AML-193 (cell line): ENCODE measurements at regions not wholly inside any gene's neighbourhood (a gene's known extent, or its start where the extent isn't known, plus 50 kb on each side); places are given as distances from the start of the nearest gene placed in this dataset.
A peak's percentile ranks its signal among the peaks of the same experiment; 100 is the strongest.

Experiments
- DNase-seq, 2 experiments: peaks; one replicate each; lab custom pipeline; 2025; lab: John Stamatoyannopoulos, UW

- no peak for DNase-seq
Measured at GRCh38 chr18:66735933-66736332, 132.0 kb upstream of the CDH19 start.

GRCh38 chr18:66734451-66734850 lies 130.6 kb upstream of the CDH19 start:
- no peak for DNase-seq

GRCh38 chr18:66731890-66732289 lies 128.0 kb upstream of the CDH19 start:
- DNase-seq = no peak

GRCh38 chr18:66729442-66730239 lies 125.8 kb upstream of the CDH19 start:
- DNase-seq = no peak

GRCh38 chr18:66728951-66729350 lies 125.1 kb upstream of the CDH19 start:
- peak in 1 of 2 experiments; percentile 1 for DNase-seq

- peak; percentile 59 to 63 for DNase-seq
Measured at GRCh38 chr18:66727991-66728390, 124.1 kb upstream of the CDH19 start.

- DNase-seq = no peak
Measured at GRCh38 chr18:66724664-66725356, 120.9 kb upstream of the CDH19 start.

GRCh38 chr18:66722671-66723070 lies 118.8 kb upstream of the CDH19 start:
- DNase-seq = no peak

GRCh38 chr18:66708646-66709045 lies 104.8 kb upstream of the CDH19 start:
- no peak for DNase-seq

GRCh38 chr18:66707473-66707872 lies 103.6 kb upstream of the CDH19 start:
- no peak for DNase-seq

- no peak for DNase-seq
Measured at GRCh38 chr18:66695281-66695680, 91.4 kb upstream of the CDH19 start.

- DNase-seq = no peak
Measured at GRCh38 chr18:66694852-66695251, 91.0 kb upstream of the CDH19 start.

- no peak for DNase-seq
Measured at GRCh38 chr18:66687635-66688034, 83.7 kb upstream of the CDH19 start.

- DNase-seq = no peak
Measured at GRCh38 chr18:66682855-66683322, 79.0 kb upstream of the CDH19 start.

- no peak for DNase-seq
Measured at GRCh38 chr18:66676699-66677098, 72.8 kb upstream of the CDH19 start.

GRCh38 chr18:66674286-66674685 lies 70.4 kb upstream of the CDH19 start:
- DNase-seq = no peak

GRCh38 chr18:66668706-66669105 lies 64.8 kb upstream of the CDH19 start:
- DNase-seq = no peak

- no peak for DNase-seq
Measured at GRCh38 chr18:66662632-66663031, 58.7 kb upstream of the CDH19 start.

GRCh38 chr18:66655407-66655806 lies 51.5 kb upstream of the CDH19 start:
- DNase-seq = no peak
